CD4-positive, alpha-beta T cell (primary cell): ENCODE measurements at regions not wholly inside any gene's neighbourhood (a gene's known extent, or its start where the extent isn't known, plus 50 kb on each side); places are given as distances from the start of the nearest gene placed in this dataset.

ENCODE experiments used
- ATAC-seq: fragments of 200-7000 bp; cut with Tn5 transposase; one replicate; pipeline ENCODE4 v1.10.0; 2022; ENCODE audit warnings: mild to moderate bottlenecking; ENCODE audit not compliant: poor library complexity
- CTCF ChIA-PET: fragments of 350-600 bp; sonication (Branson Sonifier 250); formaldehyde crosslinking; loops from one replicate; lab custom pipeline; 2021; ENCODE audit warnings: antibody characterized with exemption, inconsistent platforms; lab: Charles Lee
- POLR2A ChIA-PET: fragments of 350-600 bp; sonication (Branson Sonifier 250); formaldehyde crosslinking; loops from one replicate; lab custom pipeline; 2021; ENCODE audit warnings: antibody characterized with exemption, inconsistent platforms; lab: Charles Lee
- DNase-seq, 14 experiments: peaks; one replicate each; pipeline ENCODE4 v3.0.0-alpha.2; 2013 to 2020; ENCODE audit warnings: mixed read lengths in 2 of 14
- H3K27ac ChIP-seq, 2 donors: one replicate each; pipeline versions ENCODE4 v1.5.1 to v1.7.0; 2013; ENCODE audit warnings: low read length in 2 of 2, low read depth in 1 of 2, mild to moderate bottlenecking in 1 of 2
- H3K27me3 ChIP-seq, 2 experiments: 1 replicate in 1 of 2; 2 replicates in 1 of 2; pipeline versions ENCODE4 v1.6.1 to v1.7.0; 2013; ENCODE audit warnings: low read length in 2 of 2, control low read depth in 1 of 2, mild to moderate bottlenecking in 1 of 2, moderate library complexity in 1 of 2; ENCODE audit not compliant: insufficient read depth in 2 of 2, control insufficient read depth in 1 of 2
- H3K36me3 ChIP-seq: one replicate; pipeline ENCODE4 v1.6.1; 2013; ENCODE audit warnings: low read length, control low read depth; ENCODE audit not compliant: insufficient read depth
- H3K4me1 ChIP-seq: one replicate; pipeline ENCODE4 v1.6.1; 2013; ENCODE audit warnings: low read length, control low read depth; ENCODE audit not compliant: insufficient read depth
- H3K4me3 ChIP-seq: one replicate; pipeline ENCODE4 v1.5.1; 2013; ENCODE audit warnings: mild to moderate bottlenecking, low read length, moderate library complexity
- H3K9me3 ChIP-seq, 2 experiments: 1 replicate in 1 of 2; 2 replicates in 1 of 2; pipeline versions ENCODE4 v1.6.1 to v1.7.0; 2013; ENCODE audit warnings: low read length in 2 of 2, mild to moderate bottlenecking in 2 of 2, control low read depth in 1 of 2, moderate library complexity in 1 of 2; ENCODE audit not compliant: control insufficient read depth in 1 of 2, insufficient read depth in 1 of 2
- H3K27ac Mint-ChIP-seq: one replicate; pipeline ENCODE4 v1.8.0; 2020; ENCODE audit warnings: mixed read lengths
- H3K27me3 Mint-ChIP-seq: one replicate; pipeline ENCODE4 v1.8.0; 2021; ENCODE audit warnings: mixed read lengths
- H3K36me3 Mint-ChIP-seq: one replicate; pipeline ENCODE4 v1.8.0; 2021; ENCODE audit warnings: low read depth, mixed read lengths
- H3K4me1 Mint-ChIP-seq: one replicate; pipeline ENCODE4 v1.8.0; 2021; ENCODE audit warnings: low read depth, mixed read lengths
- H3K4me3 Mint-ChIP-seq: one replicate; pipeline ENCODE4 v1.8.0; 2020; ENCODE audit warnings: mild to moderate bottlenecking, mixed read lengths
- H3K9me3 Mint-ChIP-seq: one replicate; pipeline ENCODE4 v1.8.0; 2020; ENCODE audit warnings: mixed read lengths
- CTCF ChIP-seq: fragments of 200-600 bp; IDR thresholded peaks from one replicate; pipeline ENCODE4 v1.8.0; 2022; ENCODE audit warnings: antibody characterized with exemption, mild to moderate bottlenecking
- intact Hi-C, 2 experiments: fragments of 100-400 bp; cut with DNase I in 1 of 2; cut with micrococcal nuclease in 1 of 2; formaldehyde crosslinking; loops; one replicate each; pipeline versions ENCODE4 v1.15.1 to v1.9.0; 2023 to 2025; cut with DNase I, micrococcal nuclease

GRCh38 chr7:84647797-84648757 lies 453.5 kb upstream of the SEMA3A start:
- no peak for TF ChIP-seq CTCF
- no peak overlapping the region for H3K4me3 Mint-ChIP-seq
- no peak for DNase-seq
- H3K4me1 Mint-ChIP-seq, result no peaks in the 10 kb centered on the region
- no peak overlapping the region for H3K27ac Mint-ChIP-seq
- no peak for ATAC-seq
- no peak overlapping the region for H3K4me3 ChIP-seq
- no peaks in the 10 kb centered on the region for H3K4me1 ChIP-seq
- intact Hi-C loops, result no loop called here
- H3K9me3 Mint-ChIP-seq, result no peaks in the 10 kb centered on the region
- H3K36me3 Mint-ChIP-seq, result no peaks in the 10 kb centered on the region
- no peaks in the 10 kb centered on the region for H3K36me3 ChIP-seq
- H3K27me3 Mint-ChIP-seq, result no peaks in the 10 kb centered on the region
- H3K9me3 ChIP-seq, result no peaks in the 10 kb centered on the region
- no peak overlapping the region for H3K27ac ChIP-seq
- ChIA-PET CTCF (no interaction called here), POLR2A (no interaction called here)
- no peaks in the 10 kb centered on the region for H3K27me3 ChIP-seq

- Mint-ChIP-seq H3K36me3 (no peaks in the 10 kb centered on the region), H3K27me3 (no peaks in the 10 kb centered on the region), H3K4me1 (no peaks in the 10 kb centered on the region), H3K27ac (no peak overlapping the region), H3K9me3 (no peaks in the 10 kb centered on the region), H3K4me3 (no peak overlapping the region)
- H3K27ac ChIP-seq, result no peak overlapping the region
- ChIA-PET POLR2A (no interaction called here), CTCF (no interaction called here)
- H3K4me3 ChIP-seq, result no peak overlapping the region
- no peak for ATAC-seq
- no peaks in the 10 kb centered on the region for H3K4me1 ChIP-seq
- intact Hi-C loops, result no loop called here
- H3K9me3 ChIP-seq, result peaks cover 0 to 1% of the 10 kb centered on the region in 2 experiments
- no peak for DNase-seq
- H3K36me3 ChIP-seq, result no peaks in the 10 kb centered on the region
- H3K27me3 ChIP-seq, result no peaks in the 10 kb centered on the region
- no peak for TF ChIP-seq CTCF
Measured at GRCh38 chr7:84642611-84643010, 448.0 kb upstream of the SEMA3A start.

GRCh38 chr7:84640637-84641036 lies 446.0 kb upstream of the SEMA3A start:
- H3K27me3 Mint-ChIP-seq, result no peaks in the 10 kb centered on the region
- DNase-seq (no peak), ATAC-seq (no peak)
- CTCF ChIA-PET, result no interaction called here
- H3K4me3 Mint-ChIP-seq, result no peak overlapping the region
- H3K9me3 Mint-ChIP-seq, result peaks cover under 1% of the 10 kb centered on the region
- H3K4me1 ChIP-seq, result no peaks in the 10 kb centered on the region
- H3K36me3 ChIP-seq, result no peaks in the 10 kb centered on the region
- H3K4me3 ChIP-seq, result no peak overlapping the region
- H3K4me1 Mint-ChIP-seq, result no peaks in the 10 kb centered on the region
- peaks cover 0 to 11% of the 10 kb centered on the region in 2 experiments for H3K9me3 ChIP-seq
- TF ChIP-seq CTCF, result no peak
- intact Hi-C loops, result no loop called here
- H3K27ac Mint-ChIP-seq, result no peak overlapping the region
- H3K27me3 ChIP-seq, result no peaks in the 10 kb centered on the region
- POLR2A ChIA-PET, result no interaction called here
- no peaks in the 10 kb centered on the region for H3K36me3 Mint-ChIP-seq
- H3K27ac ChIP-seq, result no peak overlapping the region
